ENCODE measurements at regions not wholly inside any gene's neighbourhood (a gene's known extent, or its start where the extent isn't known, plus 50 kb on each side); places are given as distances from the start of the nearest gene placed in this dataset.

DNA sequence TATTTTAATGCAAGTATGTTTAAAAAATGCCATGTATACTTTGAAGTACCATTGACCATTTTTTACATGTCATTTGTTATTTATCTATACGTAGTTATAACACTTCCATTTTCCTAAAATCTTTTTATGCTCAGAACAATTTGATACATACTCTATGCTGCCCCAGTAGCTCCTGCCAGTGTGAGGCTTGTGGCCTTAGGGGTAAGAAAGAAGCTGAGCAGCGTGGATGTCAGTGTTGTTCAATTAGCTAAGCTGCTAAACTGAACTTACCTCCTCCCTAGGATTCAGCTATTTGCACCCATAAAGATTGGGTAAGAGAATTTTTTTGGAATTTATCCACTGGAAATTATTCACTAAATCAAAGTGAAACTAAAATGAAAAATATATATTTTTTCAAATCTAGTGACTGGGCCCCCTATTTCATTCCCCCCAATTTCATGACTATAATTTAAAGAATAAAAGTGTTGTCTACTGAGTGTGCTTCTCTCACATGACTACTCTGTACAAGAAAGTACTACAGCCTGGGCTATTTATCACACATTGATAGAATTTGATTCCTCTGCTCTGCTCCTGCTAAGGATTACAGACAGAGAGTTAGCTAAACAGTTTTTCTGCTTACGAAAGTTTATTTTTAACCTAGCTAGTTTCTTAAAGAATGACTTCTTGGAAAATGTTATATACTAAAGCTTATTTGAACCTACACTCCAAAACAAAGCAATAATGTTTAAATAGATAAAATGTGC is 1030.3 kb upstream of the ADGRL4 start:
- TF ChIP-seq, protein P1, sequence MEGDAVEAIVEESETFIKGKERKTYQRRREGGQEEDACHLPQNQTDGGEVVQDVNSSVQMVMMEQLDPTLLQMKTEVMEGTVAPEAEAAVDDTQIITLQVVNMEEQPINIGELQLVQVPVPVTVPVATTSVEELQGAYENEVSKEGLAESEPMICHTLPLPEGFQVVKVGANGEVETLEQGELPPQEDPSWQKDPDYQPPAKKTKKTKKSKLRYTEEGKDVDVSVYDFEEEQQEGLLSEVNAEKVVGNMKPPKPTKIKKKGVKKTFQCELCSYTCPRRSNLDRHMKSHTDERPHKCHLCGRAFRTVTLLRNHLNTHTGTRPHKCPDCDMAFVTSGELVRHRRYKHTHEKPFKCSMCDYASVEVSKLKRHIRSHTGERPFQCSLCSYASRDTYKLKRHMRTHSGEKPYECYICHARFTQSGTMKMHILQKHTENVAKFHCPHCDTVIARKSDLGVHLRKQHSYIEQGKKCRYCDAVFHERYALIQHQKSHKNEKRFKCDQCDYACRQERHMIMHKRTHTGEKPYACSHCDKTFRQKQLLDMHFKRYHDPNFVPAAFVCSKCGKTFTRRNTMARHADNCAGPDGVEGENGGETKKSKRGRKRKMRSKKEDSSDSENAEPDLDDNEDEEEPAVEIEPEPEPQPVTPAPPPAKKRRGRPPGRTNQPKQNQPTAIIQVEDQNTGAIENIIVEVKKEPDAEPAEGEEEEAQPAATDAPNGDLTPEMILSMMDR (conservative IDR thresholded peaks at IDR 0.05; ENCODE audit: low read depth, low read length), result no peak
- no peak for TF ChIP-seq EZH2 (IDR thresholded peaks at IDR 0.05; ENCODE audit: borderline replicate concordance, low read depth, low read length, poor library complexity, severe bottlenecking)
- Histone ChIP-seq H3K36me3 (ENCODE audit: insufficient read depth, low read length, poor library complexity, severe bottlenecking) (no peaks in the 10 kb centered on the region), H3K4me1 (ENCODE audit: insufficient read depth, low read length, poor library complexity, severe bottlenecking) (no peaks in the 10 kb centered on the region), H3K27ac (ENCODE audit: low read depth, low read length, poor library complexity, severe bottlenecking) (no peak overlapping the region), H3K9me3 (ENCODE audit: low read depth, low read length, poor library complexity, severe bottlenecking) (no peaks in the 10 kb centered on the region), H3K4me3 (ENCODE audit: low read depth, low read length, poor library complexity, severe bottlenecking) (no peak overlapping the region), H3K27me3 (replicated peaks; ENCODE audit: insufficient read depth, low read depth, low read length, poor library complexity) (no peaks in the 10 kb centered on the region)
- DNase-seq (ENCODE audit: low spot score), result no peak
- ChIA-PET POLR2A (ENCODE audit: low non-redundant PET) (no interaction called here), CTCF (no interaction called here)
- intact Hi-C loops (cut with micrococcal nuclease; ENCODE audit: unreplicated experiment), result no loop called here
- BruUV-seq (replicated peaks), result no TSS peak

DNA sequence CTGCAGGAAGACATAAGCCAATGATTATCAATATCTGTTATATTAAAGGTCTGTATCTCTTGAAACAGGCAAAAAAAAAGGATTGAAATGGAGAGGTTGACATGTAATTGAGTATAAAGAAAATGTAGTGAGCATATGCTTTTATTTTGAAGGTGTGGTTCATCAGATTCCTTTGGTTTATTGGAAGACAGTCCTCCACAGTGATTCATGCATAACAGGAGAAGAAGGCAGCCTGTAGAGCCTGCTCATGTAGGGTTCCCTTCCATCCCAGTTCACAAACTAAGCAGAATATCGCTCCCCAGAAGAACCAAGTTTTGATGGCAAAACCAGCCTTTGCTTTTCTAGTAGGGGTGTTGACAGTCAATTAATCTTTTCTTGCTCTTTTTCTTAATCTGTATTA is 1016.8 kb upstream of the ADGRL4 start:
- intact Hi-C loops (cut with micrococcal nuclease; ENCODE audit: unreplicated experiment), result no loop called here
- Histone ChIP-seq H3K36me3 (ENCODE audit: insufficient read depth, low read length, poor library complexity, severe bottlenecking) (no peaks in the 10 kb centered on the region), H3K27me3 (replicated peaks; ENCODE audit: insufficient read depth, low read depth, low read length, poor library complexity) (no peaks in the 10 kb centered on the region), H3K4me1 (ENCODE audit: insufficient read depth, low read length, poor library complexity, severe bottlenecking) (no peaks in the 10 kb centered on the region), H3K9me3 (ENCODE audit: low read depth, low read length, poor library complexity, severe bottlenecking) (no peaks in the 10 kb centered on the region), H3K4me3 (ENCODE audit: low read depth, low read length, poor library complexity, severe bottlenecking) (no peak overlapping the region), H3K27ac (ENCODE audit: low read depth, low read length, poor library complexity, severe bottlenecking) (no peak overlapping the region)
- no peak for TF ChIP-seq EZH2 (IDR thresholded peaks at IDR 0.05; ENCODE audit: borderline replicate concordance, low read depth, low read length, poor library complexity, severe bottlenecking)
- TF ChIP-seq, protein P1 (conservative IDR thresholded peaks at IDR 0.05; ENCODE audit: low read depth, low read length), result no peak
- CTCF ChIA-PET, result no interaction called here
- BruUV-seq (replicated peaks), result no TSS peak
- POLR2A ChIA-PET (ENCODE audit: low non-redundant PET), result no interaction called here
- no peak for DNase-seq (ENCODE audit: low spot score)

DNA sequence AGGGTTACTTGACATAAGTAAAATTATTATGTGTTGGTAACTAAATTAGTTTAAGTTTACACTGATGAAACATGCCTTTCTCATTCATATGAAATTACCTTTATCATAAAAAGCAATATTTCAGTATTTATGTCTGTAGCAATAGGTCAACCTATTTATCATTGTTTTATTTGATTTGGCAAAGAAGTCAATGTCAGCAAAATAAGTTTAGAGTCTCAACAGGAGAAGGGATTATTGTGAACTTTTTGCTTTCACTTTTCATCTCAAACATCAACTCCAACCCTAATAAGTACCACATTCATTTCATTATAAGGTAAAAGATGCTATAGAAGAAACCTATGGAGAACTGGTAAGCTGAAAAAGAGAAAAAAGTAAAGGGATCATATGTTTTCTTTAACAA is 1015.4 kb upstream of the ADGRL4 start:
- POLR2A ChIA-PET (ENCODE audit: low non-redundant PET), result no interaction called here
- H3K36me3 ChIP-seq (ENCODE audit: insufficient read depth, low read length, poor library complexity, severe bottlenecking), result no peaks in the 10 kb centered on the region

More for the DNA sequence above, 1015.4 kb upstream of the ADGRL4 start:
- no peaks in the 10 kb centered on the region for H3K9me3 ChIP-seq (ENCODE audit: low read depth, low read length, poor library complexity, severe bottlenecking)
- CTCF ChIA-PET, result no interaction called here
- no peaks in the 10 kb centered on the region for H3K4me1 ChIP-seq (ENCODE audit: insufficient read depth, low read length, poor library complexity, severe bottlenecking)
- TF ChIP-seq EZH2 (IDR thresholded peaks at IDR 0.05; ENCODE audit: borderline replicate concordance, low read depth, low read length, poor library complexity, severe bottlenecking), result no peak
- TF ChIP-seq, protein P1 (conservative IDR thresholded peaks at IDR 0.05; ENCODE audit: low read depth, low read length), result no peak
- H3K27me3 ChIP-seq (replicated peaks; ENCODE audit: insufficient read depth, low read depth, low read length, poor library complexity), result no peaks in the 10 kb centered on the region
- BruUV-seq (replicated peaks), result no TSS peak
- intact Hi-C loops (cut with micrococcal nuclease; ENCODE audit: unreplicated experiment), result no loop called here
- no peak overlapping the region for H3K4me3 ChIP-seq (ENCODE audit: low read depth, low read length, poor library complexity, severe bottlenecking)
- no peak for DNase-seq (ENCODE audit: low spot score)
- no peak overlapping the region for H3K27ac ChIP-seq (ENCODE audit: low read depth, low read length, poor library complexity, severe bottlenecking)

Measured in A673 (cell line).